Activated CD8-positive, alpha-beta T cell treated with anti-CD3 and anti-CD28 coated beads for 36 hours (primary cell): ENCODE measurements at regions not wholly inside any gene's neighbourhood (a gene's known extent, or its start where the extent isn't known, plus 50 kb on each side); places are given as distances from the start of the nearest gene placed in this dataset.
"Not testable (repeated sequence)": the region's sequence is repeated elsewhere in the genome, so short reads cannot be mapped to it uniquely, and the experiment has no call there.

Source experiments
- ATAC-seq: fragments of 200-7000 bp; cut with Tn5 transposase; one replicate; pipeline ENCODE4 v1.10.0; 2021; ENCODE audit warnings: mild to moderate bottlenecking, moderate library complexity
- CTCF ChIA-PET: fragments of 350-600 bp; sonication (Branson Sonifier 250); formaldehyde crosslinking; loops from one replicate; lab custom pipeline; 2021; ENCODE audit warnings: antibody characterized with exemption; lab: Charles Lee
- POLR2A ChIA-PET: fragments of 350-600 bp; sonication (Branson Sonifier 250); formaldehyde crosslinking; loops from one replicate; lab custom pipeline; 2021; ENCODE audit warnings: antibody characterized with exemption; lab: Charles Lee
- DNase-seq: peaks from one replicate; pipeline ENCODE4 v3.0.0-alpha.2; 2020
- H3K27ac Mint-ChIP-seq: one replicate; pipeline ENCODE4 v1.8.0; 2021; ENCODE audit warnings: mild to moderate bottlenecking, mixed read lengths
- H3K27me3 Mint-ChIP-seq: one replicate; pipeline ENCODE4 v1.8.0; 2021; ENCODE audit warnings: mixed read lengths
- H3K36me3 Mint-ChIP-seq: one replicate; pipeline ENCODE4 v1.8.0; 2021; ENCODE audit warnings: low read depth, mixed read lengths
- H3K4me1 Mint-ChIP-seq: one replicate; pipeline ENCODE4 v1.8.0; 2021; ENCODE audit warnings: low read depth, mixed read lengths
- H3K4me3 Mint-ChIP-seq: one replicate; pipeline ENCODE4 v1.8.0; 2021; ENCODE audit warnings: mild to moderate bottlenecking, moderate library complexity, mixed read lengths
- H3K9me3 Mint-ChIP-seq: one replicate; pipeline ENCODE4 v1.8.0; 2021; ENCODE audit warnings: mixed read lengths
- intact Hi-C: fragments of 100-400 bp; cut with micrococcal nuclease; formaldehyde crosslinking; loops from one replicate; pipeline ENCODE4 v1.10.0; 2022
- TF ChIP-seq, protein P1 (sequence below): fragments of 200-600 bp; IDR thresholded peaks from one replicate; pipeline ENCODE4 v1.8.0; 2022; ENCODE audit warnings: antibody characterized with exemption, mild to moderate bottlenecking

DNA sequence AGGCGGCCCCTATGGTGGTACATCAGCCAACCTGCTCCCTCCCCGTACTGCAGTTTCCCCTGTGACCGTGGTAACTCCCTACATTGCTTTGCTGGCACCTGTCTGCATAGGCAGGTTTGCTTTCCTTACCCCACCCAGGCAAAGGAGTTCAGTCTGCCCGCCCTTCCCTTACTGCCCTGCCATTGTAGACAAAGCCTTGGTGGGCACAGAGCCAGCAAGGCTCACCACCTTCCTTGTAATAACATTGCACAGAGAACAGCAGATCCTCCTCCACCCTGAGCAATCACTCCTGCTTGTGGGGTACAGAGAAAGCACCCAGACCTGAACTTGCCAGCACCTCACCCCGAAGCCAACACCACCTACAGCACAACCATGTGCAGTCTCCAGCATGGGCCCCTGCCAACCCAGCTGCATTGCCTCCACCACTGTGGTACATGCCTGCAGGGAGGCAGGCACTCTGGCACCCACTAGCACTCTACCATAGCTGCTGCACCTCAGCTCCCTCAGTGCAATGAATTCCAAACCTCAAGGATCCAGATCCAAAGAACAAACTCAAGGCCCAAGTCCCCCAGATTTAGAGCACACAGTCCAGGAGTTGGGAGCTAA, 192.7 kb upstream of the KCNMB2 start:
- TF ChIP-seq, protein P1, sequence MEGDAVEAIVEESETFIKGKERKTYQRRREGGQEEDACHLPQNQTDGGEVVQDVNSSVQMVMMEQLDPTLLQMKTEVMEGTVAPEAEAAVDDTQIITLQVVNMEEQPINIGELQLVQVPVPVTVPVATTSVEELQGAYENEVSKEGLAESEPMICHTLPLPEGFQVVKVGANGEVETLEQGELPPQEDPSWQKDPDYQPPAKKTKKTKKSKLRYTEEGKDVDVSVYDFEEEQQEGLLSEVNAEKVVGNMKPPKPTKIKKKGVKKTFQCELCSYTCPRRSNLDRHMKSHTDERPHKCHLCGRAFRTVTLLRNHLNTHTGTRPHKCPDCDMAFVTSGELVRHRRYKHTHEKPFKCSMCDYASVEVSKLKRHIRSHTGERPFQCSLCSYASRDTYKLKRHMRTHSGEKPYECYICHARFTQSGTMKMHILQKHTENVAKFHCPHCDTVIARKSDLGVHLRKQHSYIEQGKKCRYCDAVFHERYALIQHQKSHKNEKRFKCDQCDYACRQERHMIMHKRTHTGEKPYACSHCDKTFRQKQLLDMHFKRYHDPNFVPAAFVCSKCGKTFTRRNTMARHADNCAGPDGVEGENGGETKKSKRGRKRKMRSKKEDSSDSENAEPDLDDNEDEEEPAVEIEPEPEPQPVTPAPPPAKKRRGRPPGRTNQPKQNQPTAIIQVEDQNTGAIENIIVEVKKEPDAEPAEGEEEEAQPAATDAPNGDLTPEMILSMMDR = no peak
- Mint-ChIP-seq H3K27me3 (peaks cover 2% of the 10 kb centered on the region), H3K36me3 (no peaks in the 10 kb centered on the region), H3K4me1 (no peaks in the 10 kb centered on the region), H3K9me3 (no peaks in the 10 kb centered on the region), H3K4me3 (no peak overlapping the region), H3K27ac (no peak overlapping the region)
- no peak for DNase-seq
- no peak for ATAC-seq
- ChIA-PET POLR2A (no interaction called here), CTCF (interaction anchor here (0.6 to 0.7 kb wide), 2 partner anchors 19 to 1040 kb away, joined by 3 read pairs; no protein-coding TSS in a partner anchor)
- intact Hi-C loops = no loop called here

DNA sequence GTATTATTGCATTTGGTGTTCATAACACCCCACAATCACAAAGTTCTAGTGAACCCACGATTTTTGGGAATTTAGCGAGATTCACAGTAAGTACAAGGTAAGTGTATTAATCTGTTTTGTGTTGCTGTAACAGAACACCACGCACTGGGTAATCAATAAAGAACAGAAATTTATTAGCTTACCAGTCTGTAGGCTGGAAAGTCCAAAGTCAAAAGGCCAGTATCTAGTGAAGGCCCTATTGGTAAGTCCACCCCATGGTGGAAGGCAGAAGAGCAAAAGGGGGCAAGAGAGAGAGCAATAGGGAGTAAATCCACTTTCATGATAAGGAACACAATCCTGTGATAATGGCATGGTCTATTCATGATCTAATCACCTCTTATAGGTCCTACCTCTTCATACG, 190.3 kb upstream of the KCNMB2 start:
- CTCF ChIA-PET = interaction anchor here (0.9 kb wide), 1 partner anchor 28 kb away, joined by 3 read pairs; no protein-coding TSS in a partner anchor
- no peak overlapping the region for H3K27ac Mint-ChIP-seq
- no peaks in the 10 kb centered on the region for H3K27me3 Mint-ChIP-seq
- intact Hi-C loops = no loop called here
- ATAC-seq (no peak), DNase-seq (no peak)
- peaks cover 5% of the 10 kb centered on the region for H3K4me1 Mint-ChIP-seq
- no peaks in the 10 kb centered on the region for H3K9me3 Mint-ChIP-seq
- POLR2A ChIA-PET = no interaction called here
- no peak overlapping the region for H3K4me3 Mint-ChIP-seq
- no peaks in the 10 kb centered on the region for H3K36me3 Mint-ChIP-seq
- TF ChIP-seq, protein P1 = no peak

DNA sequence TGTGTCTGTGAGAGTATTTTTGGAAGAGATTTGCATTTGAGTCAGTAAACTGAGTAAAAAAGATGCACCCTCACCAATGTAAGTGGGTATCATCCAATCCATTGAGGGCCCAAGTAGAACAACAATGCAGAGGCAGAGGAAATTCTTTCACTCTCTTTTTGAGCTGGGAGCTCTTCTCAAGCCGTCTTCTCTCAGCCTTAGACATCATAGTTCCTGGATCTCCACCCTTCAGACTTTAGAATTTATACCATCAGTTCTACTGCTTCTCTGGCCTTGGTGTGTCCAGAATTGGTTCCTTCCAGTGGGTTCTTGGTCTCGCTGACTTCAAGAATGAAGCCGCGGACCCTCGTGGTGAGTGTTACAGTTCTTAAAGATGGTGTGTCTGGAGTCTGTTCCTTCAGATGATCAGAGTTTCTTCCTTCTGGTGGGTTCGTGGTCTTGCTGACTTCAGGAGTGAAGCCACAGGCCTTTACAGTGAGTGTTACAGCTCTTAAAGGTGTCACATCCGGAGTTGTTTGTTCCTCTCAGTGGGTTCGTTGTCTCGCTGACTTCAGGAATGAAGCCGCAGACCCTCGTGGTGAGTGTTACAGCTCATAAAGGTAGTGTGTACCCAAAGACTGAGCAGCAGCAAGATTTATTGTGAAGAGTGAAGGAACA, 187.5 kb upstream of the KCNMB2 start:
- ChIA-PET CTCF (interaction anchor here (1.1 kb wide), 1 partner anchor 16 kb away, joined by 3 read pairs; no protein-coding TSS in a partner anchor), POLR2A (interaction anchor here (1.2 kb wide), 1 partner anchor 33 kb away, joined by 3 read pairs; no protein-coding TSS in a partner anchor)
- DNase-seq (peak; percentile 44), ATAC-seq (peak; percentile 17)
- H3K36me3 Mint-ChIP-seq, H3K27me3 Mint-ChIP-seq, intact Hi-C loops, H3K4me1 Mint-ChIP-seq, H3K27ac Mint-ChIP-seq, H3K4me3 Mint-ChIP-seq, H3K9me3 Mint-ChIP-seq: not testable (repeated sequence)

DNA sequence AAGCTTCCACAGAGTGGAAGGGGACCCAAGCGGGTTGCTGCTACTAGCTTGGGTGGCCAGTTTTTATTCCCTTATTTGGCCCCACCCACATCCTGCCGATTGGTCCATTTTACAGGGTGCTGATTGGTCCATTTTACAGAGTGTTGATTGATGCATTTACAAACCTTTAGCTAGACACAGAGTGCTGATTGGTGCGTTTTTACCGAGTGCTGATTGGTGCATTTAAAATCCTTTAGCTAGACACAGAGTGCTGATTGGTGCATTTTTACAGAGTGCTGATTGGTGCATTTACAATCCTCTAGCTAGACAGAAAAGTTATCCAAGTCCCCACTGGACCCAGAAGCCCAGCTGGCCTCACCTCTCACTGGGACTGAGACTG, 187.0 kb upstream of the KCNMB2 start:
- CTCF ChIA-PET = interaction anchor here (1.1 kb wide), 1 partner anchor 16 kb away, joined by 3 read pairs; no protein-coding TSS in a partner anchor
- intact Hi-C loops, H3K27ac Mint-ChIP-seq, ATAC-seq, H3K4me1 Mint-ChIP-seq, H3K36me3 Mint-ChIP-seq, POLR2A ChIA-PET, H3K9me3 Mint-ChIP-seq, H3K4me3 Mint-ChIP-seq, DNase-seq, H3K27me3 Mint-ChIP-seq: not testable (repeated sequence)

DNA sequence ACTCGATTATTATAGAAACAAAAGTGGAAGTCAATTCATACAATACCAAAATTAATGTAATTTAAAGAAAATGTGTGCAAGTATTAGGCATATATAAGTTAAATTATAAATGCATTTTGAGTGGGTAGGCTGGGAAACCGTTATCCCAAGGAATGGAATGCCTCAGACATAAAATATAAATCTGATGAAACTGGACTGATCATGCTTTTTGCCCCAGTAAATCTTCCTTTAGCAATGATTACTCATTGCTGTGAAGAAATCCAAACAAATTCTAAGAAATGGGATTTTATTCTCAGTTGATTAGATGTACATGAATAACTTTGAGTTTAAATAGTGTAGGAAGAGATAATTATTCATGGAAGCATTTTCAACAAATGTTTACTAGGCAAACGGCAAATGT, 185.5 kb upstream of the KCNMB2 start:
- no peak overlapping the region for H3K27ac Mint-ChIP-seq
- H3K4me3 Mint-ChIP-seq = no peak overlapping the region
- H3K36me3 Mint-ChIP-seq = no peaks in the 10 kb centered on the region
- DNase-seq (no peak), ATAC-seq (no peak)
- TF ChIP-seq, protein P1 = no peak
- ChIA-PET POLR2A (interaction anchor here (0.6 kb wide), 1 partner anchor 1406 kb away, joined by 3 read pairs; no protein-coding TSS in a partner anchor), CTCF (no interaction called here)
- H3K4me1 Mint-ChIP-seq = peaks cover 5% of the 10 kb centered on the region
- no peaks in the 10 kb centered on the region for H3K9me3 Mint-ChIP-seq
- intact Hi-C loops = no loop called here
- no peaks in the 10 kb centered on the region for H3K27me3 Mint-ChIP-seq
